ENCODE measurements at regions not wholly inside any gene's neighbourhood (a gene's known extent, or its start where the extent isn't known, plus 50 kb on each side); places are given as distances from the start of the nearest gene placed in this dataset.

GRCh38 chr3:65096110-65096745 lies 408.4 kb upstream of the ADAMTS9 start:
- Mint-ChIP-seq H3K4me1 (ENCODE audit: low read depth) (no peaks in the 10 kb centered on the region), H3K4me3 (ENCODE audit: unreplicated experiment) (no peak overlapping the region), H3K9me3 (ENCODE audit: low read depth) (peaks cover 3% of the 10 kb centered on the region), H3K27me3 (ENCODE audit: low read depth) (peaks cover 1% of the 10 kb centered on the region), H3K36me3 (ENCODE audit: low read depth) (no peaks in the 10 kb centered on the region), H3K27ac (ENCODE audit: unreplicated experiment) (no peak overlapping the region)
- no peak for DNase-seq (ENCODE audit: low spot score)
- TF ChIP-seq, protein P1, sequence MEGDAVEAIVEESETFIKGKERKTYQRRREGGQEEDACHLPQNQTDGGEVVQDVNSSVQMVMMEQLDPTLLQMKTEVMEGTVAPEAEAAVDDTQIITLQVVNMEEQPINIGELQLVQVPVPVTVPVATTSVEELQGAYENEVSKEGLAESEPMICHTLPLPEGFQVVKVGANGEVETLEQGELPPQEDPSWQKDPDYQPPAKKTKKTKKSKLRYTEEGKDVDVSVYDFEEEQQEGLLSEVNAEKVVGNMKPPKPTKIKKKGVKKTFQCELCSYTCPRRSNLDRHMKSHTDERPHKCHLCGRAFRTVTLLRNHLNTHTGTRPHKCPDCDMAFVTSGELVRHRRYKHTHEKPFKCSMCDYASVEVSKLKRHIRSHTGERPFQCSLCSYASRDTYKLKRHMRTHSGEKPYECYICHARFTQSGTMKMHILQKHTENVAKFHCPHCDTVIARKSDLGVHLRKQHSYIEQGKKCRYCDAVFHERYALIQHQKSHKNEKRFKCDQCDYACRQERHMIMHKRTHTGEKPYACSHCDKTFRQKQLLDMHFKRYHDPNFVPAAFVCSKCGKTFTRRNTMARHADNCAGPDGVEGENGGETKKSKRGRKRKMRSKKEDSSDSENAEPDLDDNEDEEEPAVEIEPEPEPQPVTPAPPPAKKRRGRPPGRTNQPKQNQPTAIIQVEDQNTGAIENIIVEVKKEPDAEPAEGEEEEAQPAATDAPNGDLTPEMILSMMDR (IDR thresholded peaks at IDR 0.05): no peak

- Mint-ChIP-seq H3K36me3 (ENCODE audit: low read depth) (no peaks in the 10 kb centered on the region), H3K27ac (ENCODE audit: unreplicated experiment) (no peak overlapping the region), H3K27me3 (ENCODE audit: low read depth) (peaks cover 1% of the 10 kb centered on the region), H3K4me1 (ENCODE audit: low read depth) (no peaks in the 10 kb centered on the region), H3K9me3 (ENCODE audit: low read depth) (peaks cover 3% of the 10 kb centered on the region), H3K4me3 (ENCODE audit: unreplicated experiment) (no peak overlapping the region)
- DNase-seq (ENCODE audit: low spot score): no peak
- TF ChIP-seq, protein P1 (IDR thresholded peaks at IDR 0.05): no peak
Measured at GRCh38 chr3:65094723-65095122, 406.9 kb upstream of the ADAMTS9 start.

DNA sequence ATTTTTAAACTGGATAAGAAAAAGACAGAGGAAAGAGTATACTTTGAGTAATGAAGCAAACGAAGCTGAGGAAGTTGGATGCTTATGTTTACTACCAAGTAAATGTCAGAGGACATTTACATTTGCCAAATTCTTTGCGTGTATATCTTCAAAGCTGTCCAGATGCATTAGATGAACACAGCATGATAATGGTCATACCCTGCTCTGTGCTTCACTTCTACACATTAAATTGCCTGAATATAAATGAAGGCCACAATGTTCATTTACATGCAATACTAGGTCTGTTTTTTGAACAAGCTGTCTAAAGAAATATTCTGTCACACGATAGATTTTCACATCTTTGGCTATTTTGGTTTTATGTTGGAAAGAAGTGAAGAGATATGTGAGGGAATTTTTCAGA lies 405.8 kb upstream of the ADAMTS9 start:
- H3K36me3 Mint-ChIP-seq (ENCODE audit: low read depth): no peaks in the 10 kb centered on the region
- H3K27me3 Mint-ChIP-seq (ENCODE audit: low read depth): peaks cover 1% of the 10 kb centered on the region
- H3K4me1 Mint-ChIP-seq (ENCODE audit: low read depth): no peaks in the 10 kb centered on the region
- H3K9me3 Mint-ChIP-seq (ENCODE audit: low read depth): peaks cover 3% of the 10 kb centered on the region
- H3K4me3 Mint-ChIP-seq (ENCODE audit: unreplicated experiment): no peak overlapping the region
- DNase-seq (ENCODE audit: low spot score): no peak
- TF ChIP-seq, protein P1 (IDR thresholded peaks at IDR 0.05): no peak
- H3K27ac Mint-ChIP-seq (ENCODE audit: unreplicated experiment): no peak overlapping the region

GRCh38 chr3:65091565-65091964 lies 403.8 kb upstream of the ADAMTS9 start:
- no peak overlapping the region for H3K27ac Mint-ChIP-seq (ENCODE audit: unreplicated experiment)
- peaks cover 3% of the 10 kb centered on the region for H3K9me3 Mint-ChIP-seq (ENCODE audit: low read depth)
- no peaks in the 10 kb centered on the region for H3K36me3 Mint-ChIP-seq (ENCODE audit: low read depth)
- DNase-seq (ENCODE audit: low spot score): no peak
- H3K4me1 Mint-ChIP-seq (ENCODE audit: low read depth): no peaks in the 10 kb centered on the region
- no peaks in the 10 kb centered on the region for H3K27me3 Mint-ChIP-seq (ENCODE audit: low read depth)
- H3K4me3 Mint-ChIP-seq (ENCODE audit: unreplicated experiment): no peak overlapping the region
- TF ChIP-seq, protein P1 (IDR thresholded peaks at IDR 0.05): no peak

- TF ChIP-seq, protein P1 (IDR thresholded peaks at IDR 0.05): no peak
- Mint-ChIP-seq H3K4me1 (ENCODE audit: low read depth) (no peaks in the 10 kb centered on the region), H3K27me3 (ENCODE audit: low read depth) (peaks cover 11% of the 10 kb centered on the region), H3K27ac (ENCODE audit: unreplicated experiment) (no peak overlapping the region), H3K4me3 (ENCODE audit: unreplicated experiment) (no peak overlapping the region), H3K36me3 (ENCODE audit: low read depth) (no peaks in the 10 kb centered on the region), H3K9me3 (ENCODE audit: low read depth) (no peaks in the 10 kb centered on the region)
- DNase-seq (ENCODE audit: low spot score): no peak
Measured at GRCh38 chr3:65083240-65083639, 395.4 kb upstream of the ADAMTS9 start.
